ENCODE measurements at regions not wholly inside any gene's neighbourhood (a gene's known extent, or its start where the extent isn't known, plus 50 kb on each side); places are given as distances from the start of the nearest gene placed in this dataset.
"Not testable (repeated sequence)": the region's sequence is repeated elsewhere in the genome, so short reads cannot be mapped to it uniquely, and the experiment has no call there.

- DNase-seq: no peak
Measured at GRCh38 chr11:90606721-90607120, 383.9 kb upstream of the CHORDC1 start.

GRCh38 chr11:90601261-90601660 is 378.4 kb upstream of the CHORDC1 start:
- DNase-seq: no peak

DNA sequence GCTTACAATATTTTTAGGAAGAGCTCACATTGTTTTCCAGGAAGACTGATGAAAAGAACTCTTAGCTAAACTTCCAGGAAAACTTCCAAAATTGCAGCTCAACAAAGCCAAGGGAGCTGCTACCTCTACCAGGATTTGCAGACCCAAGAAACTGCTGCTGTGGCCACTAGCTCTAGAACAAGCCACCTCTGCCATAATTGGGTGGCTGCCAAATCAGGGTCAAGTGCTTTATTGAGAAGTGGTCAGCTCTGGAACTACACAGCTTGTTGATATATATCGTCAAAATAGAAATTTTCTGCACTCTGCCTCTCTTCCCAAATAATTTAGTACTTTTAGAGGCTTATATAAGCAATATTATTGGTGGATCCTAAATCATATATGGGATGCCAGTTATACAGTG is 371.8 kb upstream of the CHORDC1 start:
- DNase-seq: no peak

DNA sequence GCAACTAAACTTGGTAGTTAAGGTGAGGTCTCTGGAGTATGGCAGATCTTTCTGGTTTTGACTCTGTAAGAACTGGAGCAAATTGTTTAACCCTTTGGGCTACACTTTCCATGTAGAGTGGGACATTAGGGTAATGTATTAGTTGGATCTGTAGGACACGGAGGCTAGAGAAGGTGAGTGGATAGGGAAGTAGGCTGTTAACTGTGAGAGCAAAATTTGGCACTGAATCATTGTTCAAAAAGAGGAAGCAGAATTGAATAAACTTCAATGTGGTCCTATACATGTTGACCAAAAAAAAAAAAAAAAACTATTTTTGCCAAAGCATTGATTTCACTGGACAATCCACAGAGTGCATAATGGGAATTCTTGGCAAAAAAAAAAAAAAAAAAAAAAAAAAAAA is 370.2 kb upstream of the CHORDC1 start:
- no peak for DNase-seq

- DNase-seq: no peak
Measured at GRCh38 chr11:90590286-90590685, 367.4 kb upstream of the CHORDC1 start.

DNA sequence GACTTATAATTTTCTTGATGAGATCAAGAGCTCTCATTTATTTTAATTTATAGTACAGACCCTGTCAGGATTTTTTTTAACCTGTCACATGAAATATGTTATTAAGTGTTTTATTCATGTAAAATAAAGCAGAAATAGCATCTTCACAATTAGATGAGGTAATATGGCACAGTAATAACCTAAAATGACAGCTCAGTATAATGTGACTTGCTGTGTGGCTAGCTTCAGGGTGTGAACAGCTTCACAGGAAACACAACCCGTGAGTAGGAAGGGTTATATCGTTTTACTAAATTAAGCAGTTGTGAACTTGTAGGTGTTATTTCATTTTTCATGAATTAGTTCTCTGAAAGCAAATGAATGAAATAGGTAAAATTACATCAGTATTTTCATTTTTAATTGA is 366.9 kb upstream of the CHORDC1 start:
- DNase-seq: no peak

GRCh38 chr11:90587896-90588295 is 365.0 kb upstream of the CHORDC1 start:
- no peak for DNase-seq

- DNase-seq: no peak
Measured at GRCh38 chr11:90585491-90585890, 362.6 kb upstream of the CHORDC1 start.

GRCh38 chr11:90582999-90583398 is 360.1 kb upstream of the CHORDC1 start:
- not testable (repeated sequence) for DNase-seq

GRCh38 chr11:90564531-90564930 is 341.7 kb upstream of the CHORDC1 start:
- no peak for DNase-seq

GRCh38 chr11:90558328-90558865 is 335.5 kb upstream of the CHORDC1 start:
- no peak for DNase-seq

DNA sequence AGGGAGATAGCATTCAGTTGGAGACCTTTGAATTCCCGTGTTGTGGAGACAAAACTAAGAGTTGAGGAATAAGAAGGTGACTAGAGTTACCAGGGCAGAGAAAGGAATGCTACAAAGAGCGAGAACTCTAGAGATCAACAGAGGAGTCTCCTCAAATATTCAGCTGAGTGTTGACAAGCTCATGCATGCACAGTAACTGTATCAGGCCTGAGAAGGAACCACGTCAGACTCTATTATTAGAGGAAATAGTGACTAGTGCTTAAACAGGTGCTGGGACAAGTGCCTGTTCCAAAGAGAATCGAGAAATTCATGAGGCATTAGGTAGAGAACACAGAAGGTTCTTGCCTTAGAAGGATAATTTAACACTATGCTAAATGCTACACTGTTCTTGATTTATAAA is 333.8 kb upstream of the CHORDC1 start:
- DNase-seq: no peak

DNA sequence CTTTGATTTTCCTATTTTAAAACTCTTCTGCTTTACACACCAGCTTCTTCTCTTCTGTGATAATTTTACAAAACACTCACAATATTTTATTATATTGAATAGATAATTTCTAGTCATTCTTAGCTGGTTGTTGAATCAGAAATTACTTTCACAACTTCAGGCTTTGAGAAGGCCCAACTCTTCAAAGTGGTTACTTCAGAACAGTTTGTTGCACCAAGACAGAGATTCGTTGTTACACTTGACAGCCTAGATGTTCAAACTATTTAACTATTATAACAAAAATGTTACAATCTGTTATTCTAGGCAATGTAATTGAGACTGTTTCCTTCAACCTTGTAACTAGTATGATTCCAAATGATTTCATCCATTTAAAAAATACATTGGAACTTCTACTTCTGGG is 333.2 kb upstream of the CHORDC1 start:
- DNase-seq: no peak

DNA sequence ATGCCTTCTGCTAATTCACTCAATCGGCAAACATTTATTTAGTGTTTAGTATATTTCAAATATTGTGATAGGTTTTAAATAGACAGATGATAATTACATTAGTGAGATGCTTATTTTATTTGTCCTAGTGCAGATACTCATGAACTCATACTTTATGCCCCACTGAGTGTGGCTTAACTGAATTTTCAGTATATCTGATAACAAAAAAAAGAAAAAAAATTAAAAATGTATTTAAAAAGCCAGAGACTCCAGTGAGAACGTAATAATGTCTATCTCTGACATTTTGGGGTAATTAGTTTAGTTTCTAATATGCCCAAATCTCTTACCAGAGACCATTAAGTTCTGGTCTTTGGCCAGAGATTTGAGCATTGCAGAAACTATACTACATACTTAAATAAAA is 332.6 kb upstream of the CHORDC1 start:
- no peak for DNase-seq

- no peak for DNase-seq
Measured at GRCh38 chr11:90542092-90542491, 319.2 kb upstream of the CHORDC1 start.

DNA sequence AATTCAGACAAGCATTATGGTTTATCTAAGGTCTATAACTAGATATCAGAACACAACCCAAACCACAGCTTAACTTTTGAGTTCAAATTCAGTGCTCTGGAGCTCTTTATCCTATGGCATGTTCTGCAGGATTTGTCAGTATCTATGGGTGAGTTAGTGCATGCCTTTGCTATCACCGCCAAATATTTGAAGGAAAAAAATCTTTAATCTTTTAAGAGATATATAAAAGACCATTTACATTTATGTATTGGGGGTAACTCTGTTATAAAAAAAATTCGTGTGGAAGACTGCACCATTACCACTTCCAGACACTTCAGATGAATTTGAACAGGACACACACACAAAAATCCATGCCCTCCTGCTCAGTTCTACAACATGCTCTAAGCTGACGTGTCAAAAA is 313.5 kb upstream of the CHORDC1 start:
- no peak for DNase-seq

- DNase-seq: no peak
Measured at GRCh38 chr11:90532125-90532524, 309.3 kb upstream of the CHORDC1 start.

GRCh38 chr11:90531001-90531400 is 308.2 kb upstream of the CHORDC1 start:
- no peak for DNase-seq

DNA sequence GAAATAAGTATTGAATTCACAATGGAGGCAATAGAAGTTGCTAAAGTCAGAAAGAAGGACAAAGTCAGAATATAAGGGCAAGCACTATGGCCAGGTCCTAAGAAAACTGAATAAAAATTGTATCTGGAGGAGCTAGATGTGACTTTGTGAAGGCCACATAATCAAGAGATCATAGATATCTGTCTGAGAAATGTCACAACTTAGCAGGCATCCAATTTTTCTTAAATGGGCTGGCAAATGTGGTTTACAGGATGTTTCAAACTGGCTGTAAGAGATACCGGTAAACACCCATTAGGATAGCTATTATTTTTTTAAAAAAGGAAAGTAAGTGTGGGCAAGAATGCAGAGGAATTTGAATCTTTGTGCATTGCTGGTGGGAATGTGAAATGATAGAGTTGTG is 303.1 kb upstream of the CHORDC1 start:
- no peak for DNase-seq

DNA sequence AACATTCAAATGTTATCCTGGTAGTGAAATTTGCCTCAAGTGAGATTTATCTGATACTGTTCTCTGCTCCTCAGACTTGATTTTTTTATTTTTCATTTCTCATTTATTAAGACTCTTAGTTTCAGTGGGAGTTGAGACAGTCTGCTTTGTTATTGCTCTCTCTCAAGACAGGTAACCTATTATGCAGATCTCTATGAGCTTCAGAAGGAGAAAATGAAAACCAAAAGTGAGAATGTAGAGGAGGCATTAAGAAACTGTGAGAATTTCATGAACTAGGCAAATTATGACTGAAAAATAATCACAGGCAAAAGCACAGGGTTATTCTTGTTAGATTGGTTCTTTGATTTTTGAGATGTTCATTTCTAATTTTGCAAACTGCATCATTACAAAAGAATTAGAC is 290.0 kb upstream of the CHORDC1 start:
- DNase-seq: no peak

GRCh38 chr11:90510839-90511238 is 288.0 kb upstream of the CHORDC1 start:
- DNase-seq: no peak

DNA sequence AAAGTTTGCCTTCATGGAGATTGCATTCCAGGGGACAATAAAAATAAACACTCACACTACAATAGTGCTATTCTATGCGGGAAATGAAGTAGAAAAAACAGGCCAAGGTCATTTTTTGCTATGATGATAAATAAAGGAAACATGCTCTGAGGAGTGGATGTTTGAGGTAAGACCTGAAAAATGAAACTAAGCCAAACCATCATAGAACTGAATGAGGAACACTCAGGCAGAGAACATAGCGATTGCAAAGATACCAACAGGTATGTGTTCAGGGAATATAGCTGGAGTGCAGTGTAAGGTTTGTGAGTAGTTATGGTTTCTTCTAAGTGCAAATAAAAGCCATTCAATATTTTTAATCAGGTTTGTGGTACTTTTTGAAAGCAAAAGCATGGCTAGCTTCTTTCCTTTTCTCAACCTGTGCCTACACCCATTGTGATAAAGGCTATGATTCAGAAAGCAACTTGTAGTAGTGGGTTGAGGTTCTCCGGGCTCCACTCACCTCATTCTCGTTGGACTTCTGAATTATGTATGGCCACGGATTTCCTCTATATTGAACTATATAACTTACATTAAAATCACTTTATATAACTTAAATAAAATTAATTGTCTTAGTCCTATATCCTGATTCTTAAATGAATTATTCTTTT is 278.2 kb upstream of the CHORDC1 start:
- no peak for DNase-seq

DNA sequence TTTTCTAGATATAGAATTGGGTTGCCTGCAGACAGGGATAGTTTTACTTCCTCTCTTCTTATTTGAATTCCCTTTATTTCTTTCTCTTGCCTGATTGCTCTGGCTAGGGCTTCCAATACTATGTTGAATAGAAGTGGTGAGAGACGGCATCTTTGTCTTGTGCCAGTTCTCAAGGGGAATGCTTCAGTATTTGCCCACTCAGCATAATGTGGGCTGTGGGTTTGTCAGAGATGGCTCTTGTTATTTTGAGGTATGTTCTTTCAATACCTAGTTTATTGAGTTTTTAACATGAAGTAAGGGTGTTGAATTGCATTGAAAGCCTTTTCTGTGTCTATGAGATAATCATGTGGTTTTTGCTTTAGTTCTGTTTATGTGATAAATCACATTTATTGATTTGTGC is 273.9 kb upstream of the CHORDC1 start:
- no peak for DNase-seq

- DNase-seq: no peak
Measured at GRCh38 chr11:90493379-90493778, 270.5 kb upstream of the CHORDC1 start.

- DNase-seq: no peak
Measured at GRCh38 chr11:90491466-90491865, 268.6 kb upstream of the CHORDC1 start.

Measured in fibroblast of skin of abdomen (primary cell).